Fibroblast of mammary gland (primary cell): ENCODE measurements at regions not wholly inside any gene's neighbourhood (a gene's known extent, or its start where the extent isn't known, plus 50 kb on each side); places are given as distances from the start of the nearest gene placed in this dataset.

ENCODE experiments used
- DNase-seq: peaks from one replicate; pipeline ENCODE4 v3.0.0-alpha.2; 2010; ENCODE audit warnings: low read depth
- H3K4me3 ChIP-seq: 2 replicates; pipeline ENCODE4 v1.5.1; 2011; ENCODE audit warnings: low read depth, mild to moderate bottlenecking, low read length, moderate library complexity; ENCODE audit not compliant: control insufficient read depth
- CTCF ChIP-seq: conservative IDR thresholded peaks from 2 replicates; pipeline ENCODE4 v1.5.1; 2011; ENCODE audit warnings: low read depth, low read length, inconsistent platforms; ENCODE audit not compliant: control insufficient read depth, insufficient read depth

GRCh38 chr5:158133369-158133768, 274.4 kb upstream of the CLINT1 start:
- TF ChIP-seq CTCF: no peak
- no peak overlapping the region for H3K4me3 ChIP-seq
- peak; percentile 39 for DNase-seq

- no peak for DNase-seq
- no peak for TF ChIP-seq CTCF
- no peak overlapping the region for H3K4me3 ChIP-seq
Observed at GRCh38 chr5:158127536-158127935, 268.6 kb upstream of the CLINT1 start.

- no peak for TF ChIP-seq CTCF
- H3K4me3 ChIP-seq: no peak overlapping the region
- DNase-seq: no peak
Observed at GRCh38 chr5:158126442-158127405, 267.8 kb upstream of the CLINT1 start.

- no peak for TF ChIP-seq CTCF
- no peak for DNase-seq
- no peak overlapping the region for H3K4me3 ChIP-seq
Observed at GRCh38 chr5:158124606-158125316, 265.8 kb upstream of the CLINT1 start.

- TF ChIP-seq CTCF: no peak
- no peak overlapping the region for H3K4me3 ChIP-seq
- no peak for DNase-seq
Observed at GRCh38 chr5:158123595-158123994, 264.6 kb upstream of the CLINT1 start.

- no peak for DNase-seq
- H3K4me3 ChIP-seq: no peak overlapping the region
- TF ChIP-seq CTCF: no peak
Observed at GRCh38 chr5:158121678-158122077, 262.7 kb upstream of the CLINT1 start.
